GM23248 (cell line): ENCODE measurements at regions not wholly inside any gene's neighbourhood (a gene's known extent, or its start where the extent isn't known, plus 50 kb on each side); places are given as distances from the start of the nearest gene placed in this dataset.

Source experiments
- DNase-seq: peaks from one replicate; pipeline ENCODE4 v3.0.0-alpha.2; 2015
- H2AFZ ChIP-seq: fragments of 200-600 bp; sonication (generic); 2 replicates; pipeline ENCODE4 v1.6.1; 2016; ENCODE audit warnings: antibody characterized with exemption
- H3F3A ChIP-seq: fragments of 200-600 bp; sonication (generic); 2 replicates; pipeline ENCODE4 v1.6.1; 2016; ENCODE audit warnings: mild to moderate bottlenecking, antibody characterized with exemption, mixed run types; ENCODE audit not compliant: insufficient read depth
- H3K27ac ChIP-seq: fragments of 200-600 bp; sonication (generic); 2 replicates; pipeline ENCODE4 v1.5.1; 2016; ENCODE audit warnings: mild to moderate bottlenecking
- H3K27me3 ChIP-seq: fragments of 200-600 bp; sonication (generic); replicated peaks from 2 replicates; pipeline ENCODE4 v1.6.1; 2016; ENCODE audit warnings: mild to moderate bottlenecking; ENCODE audit not compliant: insufficient read depth
- H3K36me3 ChIP-seq: fragments of 200-600 bp; sonication (generic); 2 replicates; pipeline ENCODE4 v1.6.1; 2016; ENCODE audit warnings: low read depth, mild to moderate bottlenecking
- H3K4me1 ChIP-seq: fragments of 200-600 bp; sonication (generic); 2 replicates; pipeline ENCODE4 v1.6.1; 2016; ENCODE audit warnings: mild to moderate bottlenecking; ENCODE audit not compliant: insufficient read depth
- H3K4me2 ChIP-seq: fragments of 200-600 bp; sonication (generic); one replicate; pipeline ENCODE4 v1.6.1; 2016; ENCODE audit warnings: mild to moderate bottlenecking; ENCODE audit not compliant: unreplicated experiment
- H3K4me3 ChIP-seq: fragments of 200-600 bp; sonication (generic); 2 replicates; pipeline ENCODE4 v1.5.1; 2016; ENCODE audit warnings: mild to moderate bottlenecking
- H3K79me2 ChIP-seq: fragments of 200-600 bp; sonication (generic); 2 replicates; pipeline ENCODE4 v1.6.1; 2016; ENCODE audit warnings: mild to moderate bottlenecking; ENCODE audit not compliant: insufficient read depth
- H3K9ac ChIP-seq: fragments of 200-600 bp; sonication (generic); 2 replicates; pipeline ENCODE4 v1.6.1; 2016; ENCODE audit warnings: mild to moderate bottlenecking
- H3K9me2 ChIP-seq: fragments of 200-600 bp; sonication (generic); 2 replicates; pipeline ENCODE4 v1.6.1; 2016; ENCODE audit warnings: mixed run types, mild to moderate bottlenecking, moderate library complexity; ENCODE audit not compliant: insufficient read depth
- H3K9me3 ChIP-seq: fragments of 200-600 bp; sonication (generic); one replicate; pipeline ENCODE4 v1.6.1; 2017; ENCODE audit warnings: low read depth
- H4K20me1 ChIP-seq: fragments of 200-600 bp; sonication (generic); 2 replicates; pipeline ENCODE4 v1.6.0; 2016; ENCODE audit not compliant: insufficient read depth
- EZH2 ChIP-seq: fragments of 200-600 bp; sonication (generic); IDR thresholded peaks from 2 replicates; pipeline ENCODE4 v1.6.1; 2018; ENCODE audit warnings: antibody characterized with exemption, mild to moderate bottlenecking; ENCODE audit not compliant: insufficient read depth, poor library complexity, severe bottlenecking
- EZH2phosphoT487 ChIP-seq: fragments of 200-600 bp; sonication (generic); IDR thresholded peaks from 2 replicates; pipeline ENCODE4 v1.6.1; 2018; ENCODE audit warnings: antibody characterized with exemption, moderate library complexity, mild to moderate bottlenecking, low read depth; ENCODE audit not compliant: insufficient read depth
- WGBS, 2 experiments: methylation state at CpG; one replicate each; pipeline ENCODE4 v1.1.6; 2015 to 2017; ENCODE audit warnings: low lambda C conversion rate in 2 of 2, low coverage in 1 of 2; ENCODE audit errors: missing lambda C conversion rate in 2 of 2; 5-methylcytosine and 5-hydroxymethylcytosine counted together
- in situ Hi-C: fragments of 300-500 bp; cut with MboI; formaldehyde crosslinking; loops from 2 replicates; pipeline ENCODE4 v1.15.0; 2020

DNA sequence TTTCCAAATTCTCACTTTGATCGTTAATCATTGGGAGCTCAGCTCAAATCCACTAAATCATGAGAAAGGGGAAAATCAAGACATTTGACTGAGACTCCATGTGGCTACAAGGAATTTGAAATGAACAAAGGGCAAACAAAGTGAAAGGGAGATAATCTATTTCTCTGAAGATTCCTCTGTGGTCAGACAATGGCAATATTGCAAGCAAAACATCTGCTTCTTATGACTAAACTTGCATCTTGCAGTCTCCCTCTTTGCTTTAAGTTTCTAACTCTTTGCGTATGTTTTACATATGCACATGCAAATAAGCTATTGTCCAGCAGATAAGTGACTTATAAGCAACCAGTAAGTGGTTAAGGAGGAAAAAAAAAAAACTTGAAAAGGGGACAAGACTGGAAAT lies 299.1 kb upstream of the NXPH2 start:
- 38 to 44% methylated on average over 2 of the region's 2 CpGs for WGBS, 2 experiments
- no peak overlapping the region for H3K27ac ChIP-seq
- no peaks in the 10 kb centered on the region for H4K20me1 ChIP-seq
- no peaks in the 10 kb centered on the region for H3F3A ChIP-seq
- no peaks in the 10 kb centered on the region for H3K9me2 ChIP-seq
- no peaks in the 10 kb centered on the region for H3K27me3 ChIP-seq
- H3K4me3 ChIP-seq = no peak overlapping the region
- no peaks in the 10 kb centered on the region for H3K9me3 ChIP-seq
- no peak for DNase-seq
- H3K36me3 ChIP-seq = no peaks in the 10 kb centered on the region
- TF ChIP-seq EZH2 (no peak), EZH2phosphoT487 (no peak)
- no peaks in the 10 kb centered on the region for H3K79me2 ChIP-seq
- in situ Hi-C loops = no loop called here
- H3K9ac ChIP-seq = no peak overlapping the region
- H3K4me1 ChIP-seq = no peaks in the 10 kb centered on the region
- H3K4me2 ChIP-seq = no peak overlapping the region
- H2AFZ ChIP-seq = no peak overlapping the region

DNA sequence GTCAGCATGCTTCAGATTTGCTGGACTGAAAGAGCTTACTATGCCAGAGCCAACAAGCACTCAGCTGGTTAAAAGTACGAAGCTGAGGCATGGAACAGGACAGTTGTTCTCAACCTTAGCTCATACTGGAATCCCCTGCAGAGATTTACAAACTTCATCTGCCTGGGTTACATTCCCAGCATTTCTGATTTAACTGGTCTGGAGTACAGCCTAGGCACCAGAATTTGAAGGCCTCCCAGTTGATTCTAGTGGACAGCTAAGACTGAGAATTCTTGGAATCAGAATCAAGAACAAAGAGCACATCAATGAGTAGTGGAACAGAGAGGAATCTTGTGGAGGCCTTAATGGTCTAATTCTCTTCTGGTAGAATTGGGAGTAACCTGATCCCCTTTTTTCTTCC lies 298.2 kb upstream of the NXPH2 start:
- in situ Hi-C loops = no loop called here
- no peak overlapping the region for H3K4me2 ChIP-seq
- DNase-seq = no peak
- no peak overlapping the region for H3K27ac ChIP-seq
- H3K4me1 ChIP-seq = no peaks in the 10 kb centered on the region
- no peak overlapping the region for H2AFZ ChIP-seq
- 20% methylated on average over 1 of the region's 1 CpG for WGBS, 2 experiments
- H3K9ac ChIP-seq = no peak overlapping the region
- H3K36me3 ChIP-seq = no peaks in the 10 kb centered on the region
- no peaks in the 10 kb centered on the region for H3K79me2 ChIP-seq
- TF ChIP-seq EZH2 (no peak), EZH2phosphoT487 (no peak)
- no peak overlapping the region for H3K4me3 ChIP-seq
- H3K9me3 ChIP-seq = no peaks in the 10 kb centered on the region
- H3K27me3 ChIP-seq = no peaks in the 10 kb centered on the region
- H3K9me2 ChIP-seq = no peaks in the 10 kb centered on the region
- H3F3A ChIP-seq = no peaks in the 10 kb centered on the region
- no peaks in the 10 kb centered on the region for H4K20me1 ChIP-seq

DNA sequence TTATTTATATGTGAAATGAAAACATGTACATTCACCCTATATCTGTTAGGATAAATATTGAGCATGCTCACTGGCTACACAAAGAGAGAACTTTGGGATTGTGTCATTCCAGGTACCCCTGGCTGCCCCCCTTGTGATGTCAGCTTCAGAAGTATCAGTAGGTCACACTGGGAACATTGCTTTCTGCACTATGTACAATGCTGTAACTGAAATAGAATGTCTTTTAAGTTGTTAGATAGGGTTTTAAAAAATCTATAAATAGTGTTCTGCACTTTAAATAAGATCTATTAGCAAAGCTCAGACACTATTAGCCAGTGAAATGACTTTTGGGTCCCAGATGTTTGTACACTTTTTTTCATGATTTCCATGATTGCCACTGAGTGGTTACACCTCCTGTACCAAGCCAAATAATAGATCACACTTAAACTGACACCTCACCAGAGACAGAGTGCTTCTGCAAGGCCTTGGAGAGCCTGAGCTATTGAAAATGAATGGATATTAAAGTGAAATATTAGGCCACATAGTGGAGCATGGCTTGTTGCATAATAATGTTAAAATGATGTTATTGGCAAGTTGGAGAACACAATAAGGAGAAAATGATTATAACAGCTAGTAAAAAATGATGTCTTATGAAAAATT lies 297.0 kb upstream of the NXPH2 start:
- no peaks in the 10 kb centered on the region for H3F3A ChIP-seq
- TF ChIP-seq EZH2 (no peak), EZH2phosphoT487 (no peak)
- H3K9me3 ChIP-seq = no peaks in the 10 kb centered on the region
- H4K20me1 ChIP-seq = no peaks in the 10 kb centered on the region
- H3K4me2 ChIP-seq = no peak overlapping the region
- in situ Hi-C loops = no loop called here
- H3K9me2 ChIP-seq = no peaks in the 10 kb centered on the region
- DNase-seq = no peak
- no peaks in the 10 kb centered on the region for H3K36me3 ChIP-seq
- H3K79me2 ChIP-seq = no peaks in the 10 kb centered on the region
- H3K9ac ChIP-seq = no peak overlapping the region
- H3K4me1 ChIP-seq = no peaks in the 10 kb centered on the region
- no peak overlapping the region for H3K4me3 ChIP-seq
- H3K27me3 ChIP-seq = no peaks in the 10 kb centered on the region
- no peak overlapping the region for H2AFZ ChIP-seq
- H3K27ac ChIP-seq = no peak overlapping the region

DNA sequence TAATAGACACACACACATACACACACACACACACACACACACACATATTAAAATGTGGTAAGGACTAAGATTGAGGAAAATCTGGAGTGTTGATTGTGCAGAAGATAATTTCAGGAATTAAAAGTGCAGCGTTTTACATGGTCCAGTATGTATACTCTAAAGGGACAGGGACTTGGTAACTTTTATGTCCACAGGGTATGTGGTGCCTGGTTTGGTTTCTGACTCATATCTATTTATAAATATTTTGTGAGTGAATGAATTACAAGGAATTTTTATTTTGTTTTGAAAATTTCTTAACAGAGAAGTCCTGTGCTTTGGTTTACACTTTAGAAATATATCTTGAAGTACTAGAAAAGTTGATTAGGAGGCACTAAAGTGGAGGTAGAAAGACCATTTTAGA lies 287.7 kb upstream of the NXPH2 start:
- H3K27ac ChIP-seq = no peak overlapping the region
- no peaks in the 10 kb centered on the region for H3K4me1 ChIP-seq
- no peak overlapping the region for H3K4me2 ChIP-seq
- H3K9me2 ChIP-seq = no peaks in the 10 kb centered on the region
- no peaks in the 10 kb centered on the region for H3K36me3 ChIP-seq
- DNase-seq = no peak
- 42 to 56% methylated on average over 1 of the region's 1 CpG for WGBS, 2 experiments
- H3K4me3 ChIP-seq = no peak overlapping the region
- H4K20me1 ChIP-seq = no peaks in the 10 kb centered on the region
- no peaks in the 10 kb centered on the region for H3F3A ChIP-seq
- in situ Hi-C loops = no loop called here
- H3K27me3 ChIP-seq = no peaks in the 10 kb centered on the region
- no peak overlapping the region for H2AFZ ChIP-seq
- no peaks in the 10 kb centered on the region for H3K9me3 ChIP-seq
- no peak overlapping the region for H3K9ac ChIP-seq
- TF ChIP-seq EZH2 (no peak), EZH2phosphoT487 (no peak)
- no peaks in the 10 kb centered on the region for H3K79me2 ChIP-seq

DNA sequence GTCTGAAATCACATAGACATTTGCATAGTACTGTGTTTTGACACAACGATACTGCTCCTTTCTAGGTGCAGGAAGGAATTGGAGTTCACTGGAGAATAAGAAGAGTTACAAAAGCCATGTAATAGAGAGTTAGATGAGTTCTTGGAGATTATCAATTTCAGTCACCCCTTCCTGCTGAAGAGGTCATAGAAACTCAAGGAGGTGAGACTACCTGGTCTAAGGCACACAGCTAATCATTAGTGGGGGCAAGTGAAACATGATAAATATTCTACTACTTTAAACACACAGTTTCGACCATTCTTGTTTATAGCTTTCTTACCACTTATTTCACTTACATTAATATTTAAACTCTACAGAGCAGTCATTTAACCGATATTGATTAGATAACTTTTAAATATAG lies 286.9 kb upstream of the NXPH2 start:
- no peaks in the 10 kb centered on the region for H4K20me1 ChIP-seq
- H3K9me3 ChIP-seq = no peaks in the 10 kb centered on the region
- H3K4me2 ChIP-seq = no peak overlapping the region
- H3K79me2 ChIP-seq = no peaks in the 10 kb centered on the region
- H3K9me2 ChIP-seq = no peaks in the 10 kb centered on the region
- in situ Hi-C loops = no loop called here
- no peak for TF ChIP-seq EZH2
- TF ChIP-seq EZH2phosphoT487 = no peak
- DNase-seq = no peak
- 38 to 43% methylated on average over 3 of the region's 3 CpGs for WGBS, 2 experiments
- H3K4me1 ChIP-seq = no peaks in the 10 kb centered on the region
- no peaks in the 10 kb centered on the region for H3F3A ChIP-seq
- H3K4me3 ChIP-seq = no peak overlapping the region
- no peaks in the 10 kb centered on the region for H3K36me3 ChIP-seq
- H3K27me3 ChIP-seq = no peaks in the 10 kb centered on the region
- H3K9ac ChIP-seq = no peak overlapping the region
- H2AFZ ChIP-seq = no peak overlapping the region
- H3K27ac ChIP-seq = no peak overlapping the region
